ENCODE measurements at regions not wholly inside any gene's neighbourhood (a gene's known extent, or its start where the extent isn't known, plus 50 kb on each side); places are given as distances from the start of the nearest gene placed in this dataset.

DNA sequence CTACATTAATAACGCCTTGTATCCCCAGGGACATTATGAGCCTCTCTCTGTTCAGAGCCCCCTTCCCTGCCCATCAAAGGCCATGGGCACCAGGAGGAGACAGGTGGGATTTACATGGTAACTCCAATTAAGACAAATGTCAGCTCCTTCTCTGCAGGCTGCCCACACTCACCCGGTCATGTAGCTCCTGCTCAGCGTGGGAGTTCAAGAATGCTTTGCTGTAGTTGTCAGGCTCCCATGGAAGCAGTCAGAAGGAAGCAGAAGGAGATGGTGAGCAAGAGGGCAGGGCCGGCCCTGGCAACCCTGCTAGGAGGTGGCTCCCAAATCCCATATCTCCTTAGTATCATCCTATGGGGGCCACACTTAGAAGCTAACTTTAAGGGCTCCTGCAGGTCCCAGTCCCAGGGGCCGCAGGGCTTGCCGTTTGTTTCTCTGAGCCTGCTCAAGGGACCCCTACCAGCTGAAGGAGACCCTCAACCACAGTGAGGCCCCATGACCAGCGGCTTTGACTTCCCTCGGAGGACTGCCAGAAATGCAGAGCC lies 218.4 kb upstream of the TLE3 start:
- no peaks in the 10 kb centered on the region for H4K20me1 ChIP-seq (ENCODE audit: control insufficient read depth, extremely low read depth, insufficient read depth, low read length)
- no peak overlapping the region for H2AFZ ChIP-seq (ENCODE audit: low read length)
- peak in 1 of 2 donors; percentile 66 for DNase-seq (ENCODE audit: low read depth in 2 of 2)
- peaks cover 23% of the 10 kb centered on the region for H3K4me1 ChIP-seq (ENCODE audit: control insufficient read depth, extremely low read depth, insufficient read depth, low read length)
- no peaks in the 10 kb centered on the region for H3K27me3 ChIP-seq (ENCODE audit: control insufficient read depth, insufficient read depth, low read length)
- H3K9me3 ChIP-seq (ENCODE audit: control insufficient read depth, insufficient read depth, low read depth, low read length) = no peaks in the 10 kb centered on the region
- no peak overlapping the region for H3K4me2 ChIP-seq (ENCODE audit: extremely low read depth, insufficient read depth, low read length)
- no peak overlapping the region for H3K4me3 ChIP-seq (replicated peaks in 1 of 4; ENCODE audit: control extremely low read depth in 1 of 4, insufficient read depth in 1 of 4, low read depth in 3 of 4, low read length in 4 of 4)
- H3K9ac ChIP-seq (ENCODE audit: insufficient read depth, low read length) = no peak overlapping the region
- TF ChIP-seq, protein P1, sequence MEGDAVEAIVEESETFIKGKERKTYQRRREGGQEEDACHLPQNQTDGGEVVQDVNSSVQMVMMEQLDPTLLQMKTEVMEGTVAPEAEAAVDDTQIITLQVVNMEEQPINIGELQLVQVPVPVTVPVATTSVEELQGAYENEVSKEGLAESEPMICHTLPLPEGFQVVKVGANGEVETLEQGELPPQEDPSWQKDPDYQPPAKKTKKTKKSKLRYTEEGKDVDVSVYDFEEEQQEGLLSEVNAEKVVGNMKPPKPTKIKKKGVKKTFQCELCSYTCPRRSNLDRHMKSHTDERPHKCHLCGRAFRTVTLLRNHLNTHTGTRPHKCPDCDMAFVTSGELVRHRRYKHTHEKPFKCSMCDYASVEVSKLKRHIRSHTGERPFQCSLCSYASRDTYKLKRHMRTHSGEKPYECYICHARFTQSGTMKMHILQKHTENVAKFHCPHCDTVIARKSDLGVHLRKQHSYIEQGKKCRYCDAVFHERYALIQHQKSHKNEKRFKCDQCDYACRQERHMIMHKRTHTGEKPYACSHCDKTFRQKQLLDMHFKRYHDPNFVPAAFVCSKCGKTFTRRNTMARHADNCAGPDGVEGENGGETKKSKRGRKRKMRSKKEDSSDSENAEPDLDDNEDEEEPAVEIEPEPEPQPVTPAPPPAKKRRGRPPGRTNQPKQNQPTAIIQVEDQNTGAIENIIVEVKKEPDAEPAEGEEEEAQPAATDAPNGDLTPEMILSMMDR (conservative IDR thresholded peaks at IDR 0.05 in 1 of 2, IDR thresholded peaks at IDR 0.05 in 1 of 2; ENCODE audit: low read depth in 1 of 2, low read length in 2 of 2) = no peak
- no peak for TF ChIP-seq EZH2 (IDR thresholded peaks at IDR 0.05; ENCODE audit: low read length, missing control alignments)
- H3K27ac ChIP-seq (ENCODE audit: insufficient read depth, low read length) = no peak overlapping the region
- no peaks in the 10 kb centered on the region for H3K36me3 ChIP-seq (ENCODE audit: control insufficient read depth, insufficient read depth, low read length)
- H3K79me2 ChIP-seq (ENCODE audit: control insufficient read depth, insufficient read depth, low read length) = no peaks in the 10 kb centered on the region

DNA sequence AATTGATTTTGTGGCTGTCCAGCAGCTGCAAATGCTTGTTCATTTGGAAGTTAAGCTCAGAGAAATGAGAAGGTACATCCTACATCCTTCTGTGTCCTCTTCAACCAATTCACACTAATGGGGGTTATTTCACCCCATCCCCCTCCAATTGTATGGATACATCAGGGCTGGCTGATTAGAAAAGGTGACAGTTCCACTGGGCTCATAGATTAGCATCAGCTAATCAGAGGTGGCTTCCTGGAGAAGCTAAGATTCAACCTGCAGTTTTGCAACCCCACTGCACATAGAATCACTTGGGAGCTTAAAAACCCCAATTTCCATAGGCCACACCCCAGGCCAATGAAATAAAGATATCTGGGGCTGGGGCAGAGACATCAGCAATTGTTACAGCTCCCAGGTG lies 217.7 kb upstream of the TLE3 start:
- no peaks in the 10 kb centered on the region for H4K20me1 ChIP-seq (ENCODE audit: control insufficient read depth, extremely low read depth, insufficient read depth, low read length)
- no peaks in the 10 kb centered on the region for H3K27me3 ChIP-seq (ENCODE audit: control insufficient read depth, insufficient read depth, low read length)
- no peak overlapping the region for H3K4me3 ChIP-seq (replicated peaks in 1 of 4; ENCODE audit: control extremely low read depth in 1 of 4, insufficient read depth in 1 of 4, low read depth in 3 of 4, low read length in 4 of 4)
- H3K4me2 ChIP-seq (ENCODE audit: extremely low read depth, insufficient read depth, low read length) = no peak overlapping the region
- H2AFZ ChIP-seq (ENCODE audit: low read length) = no peak overlapping the region
- H3K79me2 ChIP-seq (ENCODE audit: control insufficient read depth, insufficient read depth, low read length) = no peaks in the 10 kb centered on the region
- H3K4me1 ChIP-seq (ENCODE audit: control insufficient read depth, extremely low read depth, insufficient read depth, low read length) = peaks cover 19% of the 10 kb centered on the region
- TF ChIP-seq, protein P1 (conservative IDR thresholded peaks at IDR 0.05 in 1 of 2, IDR thresholded peaks at IDR 0.05 in 1 of 2; ENCODE audit: low read depth in 1 of 2, low read length in 2 of 2) = no peak
- no peak for TF ChIP-seq EZH2 (IDR thresholded peaks at IDR 0.05; ENCODE audit: low read length, missing control alignments)
- H3K36me3 ChIP-seq (ENCODE audit: control insufficient read depth, insufficient read depth, low read length) = no peaks in the 10 kb centered on the region
- DNase-seq (ENCODE audit: low read depth in 2 of 2) = no peak
- H3K9ac ChIP-seq (ENCODE audit: insufficient read depth, low read length) = no peak overlapping the region
- H3K27ac ChIP-seq (ENCODE audit: insufficient read depth, low read length) = no peak overlapping the region
- H3K9me3 ChIP-seq (ENCODE audit: control insufficient read depth, insufficient read depth, low read depth, low read length) = no peaks in the 10 kb centered on the region

- DNase-seq (ENCODE audit: low read depth in 2 of 2) = no peak
- TF ChIP-seq, protein P1 (conservative IDR thresholded peaks at IDR 0.05 in 1 of 2, IDR thresholded peaks at IDR 0.05 in 1 of 2; ENCODE audit: low read depth in 1 of 2, low read length in 2 of 2) = no peak
- TF ChIP-seq EZH2 (IDR thresholded peaks at IDR 0.05; ENCODE audit: low read length, missing control alignments) = no peak
- no peaks in the 10 kb centered on the region for H3K27me3 ChIP-seq (ENCODE audit: control insufficient read depth, insufficient read depth, low read length)
- no peak overlapping the region for H3K4me2 ChIP-seq (ENCODE audit: extremely low read depth, insufficient read depth, low read length)
- no peaks in the 10 kb centered on the region for H3K9me3 ChIP-seq (ENCODE audit: control insufficient read depth, insufficient read depth, low read depth, low read length)
- H3K27ac ChIP-seq (ENCODE audit: insufficient read depth, low read length) = no peak overlapping the region
- H2AFZ ChIP-seq (ENCODE audit: low read length) = no peak overlapping the region
- no peak overlapping the region for H3K4me3 ChIP-seq (replicated peaks in 1 of 4; ENCODE audit: control extremely low read depth in 1 of 4, insufficient read depth in 1 of 4, low read depth in 3 of 4, low read length in 4 of 4)
- H4K20me1 ChIP-seq (ENCODE audit: control insufficient read depth, extremely low read depth, insufficient read depth, low read length) = no peaks in the 10 kb centered on the region
- no peak overlapping the region for H3K9ac ChIP-seq (ENCODE audit: insufficient read depth, low read length)
- H3K36me3 ChIP-seq (ENCODE audit: control insufficient read depth, insufficient read depth, low read length) = no peaks in the 10 kb centered on the region
- no peaks in the 10 kb centered on the region for H3K79me2 ChIP-seq (ENCODE audit: control insufficient read depth, insufficient read depth, low read length)
- H3K4me1 ChIP-seq (ENCODE audit: control insufficient read depth, extremely low read depth, insufficient read depth, low read length) = peaks cover 16% of the 10 kb centered on the region
Observed at GRCh38 chr15:70314688-70315087, 217.0 kb upstream of the TLE3 start.
